ENCODE measurements at regions not wholly inside any gene's neighbourhood (a gene's known extent, or its start where the extent isn't known, plus 50 kb on each side); places are given as distances from the start of the nearest gene placed in this dataset.

GRCh38 chr15:54815556-54815955 is 381.2 kb downstream of the RSL24D1 start:
- ChIA-PET RAD21 (ENCODE audit: low non-redundant PET in 1 of 2, low total read pairs in 2 of 2, uncharacterized antibody in 2 of 2, unreplicated experiment in 2 of 2) (no interaction called here), CTCF (no interaction called here), POLR2A (no interaction called here)
- DNase-seq (ENCODE audit: low read depth, low spot score) (no peak), ATAC-seq (no peak)
- Histone ChIP-seq H3K4me1 (ENCODE audit: control insufficient read depth in 1 of 2, insufficient read depth in 2 of 2, low read length in 2 of 2) (no peaks in the 10 kb centered on the region), H3K9ac (ENCODE audit: low read length) (no peak overlapping the region), H3K27ac (ENCODE audit: low read depth, low read length) (no peak overlapping the region), H3K79me2 (ENCODE audit: insufficient read depth, low read length) (no peaks in the 10 kb centered on the region), H3K4me3 (replicated peaks in 1 of 2; ENCODE audit: low read depth in 1 of 2, low read length in 2 of 2) (no peak overlapping the region), H3K9me2 (ENCODE audit: insufficient read depth) (no peaks in the 10 kb centered on the region), H3K9me3 (ENCODE audit: control insufficient read depth in 1 of 2, insufficient read depth in 1 of 2, low read depth in 1 of 2, low read length in 2 of 2) (peaks cover 4 to 14% of the 10 kb centered on the region in 2 experiments; a peak in 2 of 4 replicates), H4K20me1 (ENCODE audit: insufficient read depth) (no peaks in the 10 kb centered on the region), H3K36me3 (ENCODE audit: control insufficient read depth in 1 of 2, insufficient read depth in 2 of 2, low read length in 2 of 2) (no peaks in the 10 kb centered on the region), H3K4me2 (ENCODE audit: low read length) (no peak overlapping the region), H2AFZ (ENCODE audit: low read depth, low read length, poor library complexity, severe bottlenecking) (no peak overlapping the region), H3K27me3 (ENCODE audit: insufficient read depth, low read length) (no peaks in the 10 kb centered on the region)
- TF ChIP-seq ZBTB33 (IDR thresholded peaks at IDR 0.05; ENCODE audit: extremely low read depth, insufficient replicate concordance, low read length) = no peak
- TF ChIP-seq EZH2phosphoT487 (IDR thresholded peaks at IDR 0.05; ENCODE audit: borderline replicate concordance) = no peak
- no peak for TF ChIP-seq REST (IDR thresholded peaks at IDR 0.05; ENCODE audit: low read depth)
- TF ChIP-seq CBX3 (IDR thresholded peaks at IDR 0.05; ENCODE audit: low read depth) = no peak
- TF ChIP-seq SRF (IDR thresholded peaks at IDR 0.05; ENCODE audit: low read depth) = no peak
- no peak for TF ChIP-seq RAD21 (IDR thresholded peaks at IDR 0.05; ENCODE audit: low read depth)
- TF ChIP-seq EGR1 (IDR thresholded peaks at IDR 0.05; ENCODE audit: low read depth) = no peak
- TF ChIP-seq EZH2 (IDR thresholded peaks at IDR 0.05) = no peak
- TF ChIP-seq CTCF (IDR thresholded peaks at IDR 0.05 in 2 of 3, conservative IDR thresholded peaks at IDR 0.05 in 1 of 3; ENCODE audit: borderline replicate concordance in 1 of 3, insufficient read depth in 1 of 3, low read depth in 2 of 3, low read length in 2 of 3) = no peak
- no peak for TF ChIP-seq ZFX (IDR thresholded peaks at IDR 0.05)
- TF ChIP-seq POLR2AphosphoS5 (IDR thresholded peaks at IDR 0.05; ENCODE audit: low read depth, low read length) = no peak
- no peak for TF ChIP-seq ZNF274 (IDR thresholded peaks at IDR 0.05; ENCODE audit: low read depth, low read length)
- no peak for TF ChIP-seq FOSL1 (IDR thresholded peaks at IDR 0.05; ENCODE audit: low read depth)
- no peak for TF ChIP-seq TCF7L2 (IDR thresholded peaks at IDR 0.05; ENCODE audit: borderline replicate concordance, extremely low read depth, insufficient read depth, insufficient read length)
- TF ChIP-seq ELF1 (IDR thresholded peaks at IDR 0.05; ENCODE audit: borderline replicate concordance, low read depth) = no peak
- TF ChIP-seq CEBPB (IDR thresholded peaks at IDR 0.05; ENCODE audit: low read depth) = no peak
- no peak for TF ChIP-seq JUND (IDR thresholded peaks at IDR 0.05)
- TF ChIP-seq SIN3A (IDR thresholded peaks at IDR 0.05; ENCODE audit: low read depth) = no peak
- TF ChIP-seq POLR2A (IDR thresholded peaks at IDR 0.05; ENCODE audit: borderline replicate concordance, extremely low read depth, insufficient read depth, insufficient read length) = no peak
- no TSS peak for BruUV-seq (replicated peaks)
- intact Hi-C loops (cut with micrococcal nuclease) = no loop called here

Data from HCT116 (cell line).